NCI-H1436 treated with DMSO at 0.1 percent for 48 hours (cell line): ENCODE measurements at regions not wholly inside any gene's neighbourhood (a gene's known extent, or its start where the extent isn't known, plus 50 kb on each side); places are given as distances from the start of the nearest gene placed in this dataset.
A peak's percentile ranks its signal among the peaks of the same experiment; 100 is the strongest.

Experiments
- DNase-seq: peaks from one replicate; lab custom pipeline; 2025; lab: John Stamatoyannopoulos, UW

DNA sequence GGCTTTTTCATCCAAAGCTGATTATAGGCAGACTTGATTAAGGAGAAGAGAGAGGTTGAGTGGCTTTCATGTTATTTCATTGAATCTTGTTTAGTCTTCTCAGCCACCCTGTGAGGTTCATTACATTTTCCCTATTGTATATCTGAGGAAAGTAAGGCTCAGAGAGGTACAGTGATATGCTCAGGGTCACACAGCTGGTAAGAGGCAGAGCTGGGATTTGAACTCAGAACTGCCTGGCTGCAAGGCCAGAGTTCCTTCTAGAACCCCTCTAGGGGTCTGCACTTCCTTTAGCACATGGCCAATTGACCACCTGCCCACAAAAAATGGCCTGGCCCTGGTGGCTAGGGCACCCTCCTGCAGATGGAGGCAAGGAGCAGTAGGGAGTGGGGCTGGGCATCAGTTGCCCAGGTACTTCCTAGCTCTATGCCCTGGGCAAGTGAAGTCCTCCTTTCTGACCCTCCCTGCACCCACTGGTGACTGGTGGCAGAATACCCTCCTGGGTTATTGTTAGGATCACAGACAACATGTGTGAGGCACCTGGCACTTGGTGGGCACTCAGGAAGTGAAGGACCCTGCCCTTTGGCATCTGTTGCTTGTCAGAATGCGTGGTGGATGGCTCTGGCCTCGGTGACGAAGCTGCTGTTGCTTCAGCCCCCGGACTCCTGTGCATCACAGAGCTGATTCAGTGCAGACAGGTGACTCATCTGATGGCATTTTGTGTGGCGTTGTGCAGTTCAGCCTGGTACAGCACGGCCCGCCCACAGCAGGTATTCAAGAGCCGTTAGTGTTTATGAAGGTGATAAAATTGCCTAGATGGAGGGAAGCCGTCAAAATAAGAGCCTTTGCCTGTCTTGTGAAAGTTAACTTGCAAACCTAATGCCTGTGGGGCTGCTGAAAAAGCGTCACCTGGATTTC is 115.8 kb downstream of the SLC25A47 start:
- no peak for DNase-seq

DNA sequence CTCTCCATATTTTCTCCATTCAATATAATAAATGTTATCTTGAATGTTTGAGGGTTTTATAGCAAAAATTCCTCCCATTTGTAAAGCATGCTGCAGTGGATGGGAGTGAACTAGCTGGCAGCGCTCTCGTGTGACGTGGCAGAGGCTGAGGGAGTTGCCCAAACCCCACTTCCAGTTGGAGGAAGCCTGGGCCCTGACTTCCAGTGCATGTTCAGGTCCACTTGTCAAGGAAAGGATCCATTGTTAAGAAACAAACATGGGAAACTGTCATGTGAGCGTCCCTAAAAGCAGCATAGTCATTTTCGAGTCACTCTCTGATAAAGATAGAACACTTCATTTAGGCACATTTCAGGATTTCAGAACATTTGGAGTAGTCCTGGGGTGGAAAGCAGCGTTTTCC is 116.6 kb downstream of the SLC25A47 start:
- DNase-seq: no peak

DNA sequence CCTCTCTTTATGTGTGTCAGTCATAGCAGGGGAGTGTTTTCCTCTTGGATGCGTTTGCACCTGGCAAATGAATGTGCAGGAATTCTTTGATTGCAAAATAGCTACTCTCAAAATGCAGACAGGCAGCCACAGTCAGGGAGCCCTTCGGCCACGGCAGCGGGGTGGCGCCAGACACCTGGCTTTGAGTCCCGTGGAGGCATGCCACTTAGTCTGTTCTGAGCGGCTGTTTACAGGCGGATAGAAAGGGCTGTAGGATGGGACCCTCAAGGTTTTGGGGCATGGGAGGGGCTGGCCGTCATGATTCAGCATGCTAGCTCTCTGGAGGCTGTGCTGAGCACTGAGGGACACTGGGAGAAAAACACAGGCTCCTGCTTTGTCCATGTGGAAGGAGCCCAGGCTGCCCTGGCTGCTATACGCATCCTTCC is 117.1 kb downstream of the SLC25A47 start:
- peak; percentile 69 for DNase-seq

DNA sequence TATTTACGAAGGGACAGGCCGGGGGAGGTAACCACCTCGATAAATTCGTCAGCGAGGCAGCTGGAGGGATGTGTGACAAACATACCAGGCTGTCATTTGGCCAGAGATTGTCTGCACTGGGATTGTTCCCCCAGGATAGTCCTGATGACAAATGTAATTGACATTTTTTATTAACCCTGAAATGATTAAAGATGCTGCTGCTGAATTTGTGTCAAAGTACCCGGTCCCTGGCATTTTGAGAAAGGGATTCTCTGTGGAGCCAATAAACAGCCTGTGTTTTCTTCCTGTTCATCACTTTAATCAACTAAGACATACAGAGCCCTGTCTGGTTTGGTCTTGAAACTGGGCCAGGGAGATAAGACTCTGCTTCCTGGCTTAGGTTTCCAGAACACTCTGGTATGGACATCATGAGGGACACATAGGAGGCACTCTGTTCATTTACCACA is 117.6 kb downstream of the SLC25A47 start:
- no peak for DNase-seq

DNA sequence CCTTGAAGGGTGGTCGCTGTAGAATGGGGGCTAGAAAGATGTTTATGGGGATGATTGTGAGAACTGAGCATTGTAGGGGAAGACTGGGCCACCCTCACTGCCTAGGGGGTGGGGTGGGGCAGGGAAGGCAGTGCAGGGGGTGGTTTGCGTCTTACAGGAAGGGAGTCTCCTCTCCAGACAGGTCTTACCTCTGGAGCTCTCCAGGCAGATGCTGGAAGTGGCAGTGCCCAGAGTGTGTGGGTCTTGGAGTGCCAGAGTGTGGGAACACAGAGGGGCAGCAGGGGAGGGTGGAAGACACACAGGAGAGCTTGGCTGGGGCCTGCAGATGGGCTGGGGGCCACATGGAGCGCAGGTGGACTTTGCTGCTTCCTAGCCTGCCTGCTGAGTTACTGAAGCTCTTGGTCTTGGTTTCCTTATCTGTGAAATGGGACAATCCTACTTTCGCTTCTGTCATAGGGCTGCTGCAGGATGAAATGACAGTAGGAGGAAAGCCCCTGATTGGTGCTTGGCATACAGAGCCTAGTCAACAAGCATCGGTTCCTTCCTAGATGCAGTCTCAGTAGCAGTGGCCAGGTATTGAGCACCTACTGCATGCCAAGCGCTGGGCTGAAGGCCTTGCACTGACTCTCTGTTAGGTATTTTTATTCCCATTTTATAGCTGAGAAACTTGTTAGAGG is 118.3 kb downstream of the SLC25A47 start:
- DNase-seq: no peak

DNA sequence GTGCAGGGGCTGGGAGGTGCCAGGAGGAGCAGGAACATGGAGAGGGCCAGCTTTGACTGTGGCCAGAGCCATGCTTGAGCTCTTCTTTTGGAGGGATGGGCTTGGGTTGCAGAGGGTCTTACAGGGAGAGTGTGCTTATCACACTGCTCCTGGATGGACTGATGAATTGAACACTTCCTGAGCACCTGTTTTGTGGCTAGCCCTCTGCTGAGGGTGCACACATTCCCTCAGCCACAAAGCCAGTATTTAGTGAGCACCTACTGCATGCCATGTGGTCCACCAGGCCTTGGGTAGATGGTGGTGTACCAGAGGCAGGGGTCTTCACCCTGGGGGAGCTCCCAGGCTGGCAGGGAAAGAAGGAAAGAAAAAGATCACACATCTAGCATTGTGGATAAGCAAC is 118.9 kb downstream of the SLC25A47 start:
- no peak for DNase-seq

DNA sequence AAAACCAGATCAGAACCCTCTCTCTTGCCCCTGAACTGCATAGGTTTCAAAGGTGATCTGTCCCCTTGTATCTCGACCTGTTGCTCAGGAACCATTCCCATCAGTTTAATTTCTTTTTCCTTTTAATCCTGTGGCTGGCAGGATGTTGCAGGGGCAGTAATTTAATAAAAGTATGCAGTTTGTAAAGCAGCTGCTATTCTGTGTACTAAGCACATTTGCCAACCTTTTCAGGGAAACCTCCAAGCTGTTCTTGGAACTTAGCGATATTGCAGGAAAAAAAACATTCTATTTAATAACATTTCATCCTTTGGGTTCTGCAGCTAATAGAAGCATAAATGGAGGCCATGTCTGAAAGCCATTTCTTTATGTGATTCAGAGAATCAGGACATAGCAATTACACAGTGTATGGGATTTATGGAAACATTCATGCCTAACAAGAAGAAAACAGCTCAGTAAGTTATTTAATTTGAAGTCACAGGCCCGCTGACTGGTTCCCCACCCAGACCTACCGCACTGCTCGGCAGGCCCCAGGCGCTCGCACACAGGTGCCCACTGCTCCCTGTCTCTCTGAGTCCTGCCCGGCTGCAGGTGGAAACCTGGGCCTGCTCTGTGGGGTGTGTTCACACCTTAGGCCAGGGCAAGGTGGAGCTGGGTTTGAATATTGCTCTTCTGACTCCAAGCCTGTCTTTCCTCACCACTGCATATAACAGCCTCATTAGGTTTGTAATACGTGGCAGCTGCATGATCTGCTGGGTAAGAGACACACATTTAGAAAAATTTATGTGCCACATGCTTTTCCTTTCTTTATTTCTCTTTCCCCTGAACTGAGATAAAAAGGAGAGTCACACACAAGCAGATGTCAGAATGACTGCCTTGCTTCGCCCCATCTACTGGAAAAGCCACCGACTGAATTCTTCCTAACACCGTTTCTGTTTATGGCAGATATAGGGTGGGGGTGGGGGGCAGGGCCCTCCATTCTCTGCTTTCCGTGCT is 119.7 kb downstream of the SLC25A47 start:
- DNase-seq: no peak

DNA sequence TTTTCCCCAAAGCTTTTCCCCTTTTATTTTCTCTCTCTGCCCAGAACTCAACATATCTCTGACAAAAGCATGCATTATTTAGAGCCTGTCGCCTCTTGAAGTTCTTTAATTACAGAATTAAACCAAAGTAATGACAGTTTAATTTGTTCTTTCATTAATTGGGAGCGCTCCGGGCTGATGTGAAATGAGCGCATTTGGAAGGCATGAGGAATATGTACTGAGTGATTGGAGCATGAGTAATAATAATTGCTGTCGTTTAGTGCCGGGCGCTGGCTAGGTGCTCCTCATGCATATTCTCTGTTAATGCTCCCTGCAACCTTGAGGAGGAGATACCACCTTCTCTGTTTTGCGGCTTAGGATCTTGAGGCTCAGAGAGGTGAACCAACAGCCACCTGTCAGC is 120.5 kb downstream of the SLC25A47 start:
- DNase-seq: peak; percentile 46

DNA sequence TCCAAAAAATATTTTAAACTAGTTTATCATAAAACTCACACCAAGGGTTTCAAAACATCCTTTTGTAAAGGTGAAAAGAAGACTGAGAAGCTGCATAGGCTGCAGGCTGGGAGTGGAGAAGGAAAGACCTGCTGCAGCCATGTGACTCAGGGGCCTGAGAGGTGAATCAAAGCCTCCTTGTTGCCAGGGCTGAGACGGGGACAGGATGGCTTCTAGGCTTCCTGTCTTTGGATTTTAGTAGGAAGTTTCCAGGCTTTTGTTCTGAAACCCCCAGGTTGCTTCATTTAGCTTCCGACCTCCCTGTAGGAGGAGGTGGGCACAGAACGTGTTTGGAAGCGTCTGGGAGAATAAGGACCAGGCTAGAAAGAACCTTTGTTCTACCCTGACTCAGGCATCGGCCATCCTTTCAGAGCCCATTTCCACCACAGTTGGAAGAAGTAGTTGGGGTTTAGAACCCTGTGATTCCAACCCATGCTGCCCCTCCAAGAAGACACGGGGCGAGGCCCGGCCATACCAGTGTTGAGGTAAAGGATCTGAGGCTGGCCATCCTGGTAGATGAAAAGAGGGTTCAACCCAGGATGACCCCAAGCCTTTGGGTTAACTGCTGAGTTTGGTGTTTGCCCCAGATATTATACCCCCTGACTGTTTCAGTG is 122.4 kb downstream of the SLC25A47 start:
- no peak for DNase-seq

DNA sequence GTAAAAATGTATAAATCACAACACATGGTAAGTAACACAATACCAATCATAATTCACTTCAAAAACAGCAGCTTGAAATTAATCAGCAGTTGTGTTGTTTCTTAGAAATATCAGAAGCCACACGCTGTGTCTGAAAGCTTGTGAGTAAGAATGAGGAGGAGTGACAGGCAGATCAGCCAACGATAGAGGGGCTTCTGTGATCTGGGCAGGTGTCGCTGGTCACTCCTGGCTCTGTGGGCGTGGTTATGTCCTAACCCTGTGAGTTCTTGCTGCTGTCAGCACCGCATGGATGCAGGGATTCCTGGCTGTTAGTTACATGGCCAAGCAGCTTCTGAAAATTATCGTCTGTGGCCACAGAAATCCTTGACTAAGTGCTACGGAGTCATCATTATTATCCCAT is 123.4 kb downstream of the SLC25A47 start:
- DNase-seq: no peak

DNA sequence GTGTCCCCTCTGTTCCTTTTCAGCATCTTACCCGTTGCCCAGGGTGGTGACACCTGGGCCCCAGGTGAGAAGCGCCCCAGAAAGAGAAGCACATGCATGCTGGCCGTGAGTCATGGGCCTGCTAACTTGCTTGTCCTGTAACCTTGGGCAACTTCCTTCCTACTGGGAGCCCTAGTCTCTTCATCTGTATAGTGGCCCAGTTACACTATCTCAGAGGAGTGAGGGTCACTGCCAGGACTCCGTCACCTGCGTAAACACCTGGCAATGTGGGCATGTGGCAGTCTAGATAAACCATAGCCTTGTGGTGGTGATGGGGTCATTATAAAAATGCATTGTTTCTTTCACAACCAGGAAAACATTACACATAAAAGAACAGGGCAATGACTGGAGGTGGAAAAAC is 125.2 kb downstream of the SLC25A47 start:
- DNase-seq: no peak

DNA sequence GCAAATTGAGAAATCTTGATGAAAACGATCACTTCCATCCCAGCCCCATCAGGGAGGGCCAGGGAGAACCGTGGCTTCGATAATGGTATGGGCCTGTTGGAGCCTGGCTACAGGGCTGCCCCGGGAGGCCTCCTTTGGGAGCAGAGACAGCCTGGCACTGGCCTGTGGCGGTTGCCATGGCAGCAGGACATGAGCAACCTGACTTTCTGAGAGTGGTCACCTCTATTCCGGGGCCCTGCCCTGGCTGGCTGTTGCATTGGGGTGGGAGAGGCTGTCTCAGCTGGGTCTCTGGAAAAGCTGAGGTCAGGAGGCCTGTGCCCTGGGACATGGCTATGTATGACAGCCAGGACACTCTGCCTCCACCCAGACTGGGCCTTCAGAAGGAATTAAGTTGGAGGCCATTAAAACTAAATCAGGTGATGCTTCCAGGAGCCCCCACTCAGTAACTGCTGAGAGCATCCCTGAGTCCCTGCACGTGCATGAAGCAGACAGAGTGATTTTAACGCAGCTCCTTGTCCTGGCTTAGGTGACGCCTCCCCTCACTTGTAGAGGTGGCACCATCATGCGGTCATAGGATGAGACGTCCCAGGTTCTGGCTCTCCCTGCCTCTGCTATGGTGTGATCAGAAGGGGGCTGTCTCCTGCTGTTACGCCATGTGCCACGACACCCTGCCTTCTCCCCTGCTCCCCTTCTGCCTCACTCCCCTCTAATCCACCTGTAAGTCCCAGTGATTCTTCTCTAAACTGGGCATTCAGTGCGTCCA is 126.3 kb downstream of the SLC25A47 start:
- DNase-seq: no peak

DNA sequence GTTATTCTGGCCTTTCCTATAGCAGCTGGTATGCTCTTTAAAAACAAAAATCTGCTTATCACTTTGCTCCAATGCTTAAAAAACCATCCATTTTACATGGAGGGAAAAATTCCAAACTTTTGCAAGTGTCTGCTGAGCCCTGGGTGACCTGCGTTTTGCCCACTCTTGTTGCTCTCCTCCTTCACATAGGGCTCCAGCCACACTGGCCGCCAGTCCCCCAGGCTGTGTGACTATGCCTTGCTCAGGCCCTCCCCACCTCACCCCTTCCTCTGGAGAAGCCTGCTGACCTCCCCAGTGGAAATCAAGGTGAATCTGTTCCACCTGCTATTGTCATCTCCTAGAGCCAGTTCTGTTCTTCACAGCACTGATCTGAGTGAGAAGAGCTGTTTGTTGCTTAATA is 126.9 kb downstream of the SLC25A47 start:
- DNase-seq: no peak

DNA sequence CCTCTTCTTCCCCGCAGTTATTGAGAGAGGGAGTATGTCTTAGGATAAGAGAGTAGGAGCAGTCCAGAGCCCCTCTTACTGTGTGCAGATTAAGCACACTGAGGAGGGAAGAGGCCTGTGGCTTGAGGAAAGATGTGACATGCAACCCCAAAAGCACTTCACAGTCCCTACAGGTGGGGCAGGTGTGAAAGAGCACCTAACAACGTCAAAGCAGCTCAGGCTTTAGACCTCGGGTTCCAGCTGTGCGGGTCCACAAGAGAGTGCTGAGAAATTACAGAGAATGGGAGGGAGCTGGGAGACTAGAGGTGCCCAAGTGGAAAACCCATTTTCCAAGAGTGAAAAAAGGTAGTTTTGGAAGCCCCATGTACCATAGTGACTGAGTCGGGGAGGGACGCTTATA is 127.6 kb downstream of the SLC25A47 start:
- no peak for DNase-seq

DNA sequence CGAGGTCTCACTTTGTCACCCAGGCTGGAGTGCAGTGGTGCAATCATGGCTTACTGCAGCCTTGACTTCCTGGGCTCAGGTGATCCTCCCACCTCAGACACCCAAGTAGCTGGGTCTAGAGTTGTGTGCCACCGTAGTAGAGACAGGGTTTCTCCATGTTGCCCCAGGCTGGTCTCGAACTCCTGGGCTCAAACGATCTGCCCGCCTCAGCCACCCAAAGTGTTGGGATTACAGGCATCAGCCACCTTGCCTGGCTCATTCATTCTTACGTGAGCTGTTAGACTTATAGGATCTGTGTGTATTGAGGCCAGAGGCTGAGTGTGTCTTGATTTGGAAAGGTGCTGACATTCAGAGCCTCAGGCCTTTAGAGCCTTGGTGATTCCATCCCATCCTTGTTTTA is 128.1 kb downstream of the SLC25A47 start:
- DNase-seq: no peak

DNA sequence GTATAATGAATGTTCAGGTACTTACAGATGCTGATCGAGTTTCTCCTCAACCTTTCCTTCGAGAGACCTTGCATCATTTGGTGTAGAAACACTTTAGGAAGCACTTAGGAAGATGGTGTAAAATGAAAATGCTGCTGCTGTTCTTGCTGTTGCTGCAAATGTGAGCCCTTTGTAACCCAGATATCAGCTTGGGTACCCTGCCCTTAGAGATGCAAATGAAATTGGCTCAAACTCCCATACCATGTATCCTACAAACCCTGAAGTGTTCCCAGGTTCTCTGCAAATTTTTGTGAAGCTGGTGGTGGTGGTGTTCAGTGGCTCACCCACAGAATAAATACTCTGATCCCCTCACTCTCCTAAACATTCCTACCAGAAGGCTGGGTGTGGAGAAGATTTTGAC is 130.8 kb downstream of the SLC25A47 start:
- no peak for DNase-seq

DNA sequence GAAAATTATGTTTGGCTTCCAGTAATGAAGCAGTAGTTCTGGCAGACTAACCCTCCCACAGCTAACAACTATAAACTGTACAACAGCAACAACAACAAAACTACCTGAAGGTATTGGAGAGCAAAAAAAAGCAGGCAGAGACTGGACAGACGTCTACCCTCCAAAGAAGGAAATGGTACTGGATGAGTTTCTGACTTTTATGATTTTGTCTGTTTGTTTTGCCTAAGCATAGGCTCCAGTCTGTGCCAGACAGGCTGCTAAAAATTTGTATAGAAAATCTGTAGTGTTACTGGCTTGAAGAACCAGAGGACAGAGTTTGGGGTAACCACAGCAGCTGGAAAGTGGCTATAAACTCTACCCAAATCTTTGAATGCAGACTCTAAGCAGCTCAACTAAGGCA is 131.3 kb downstream of the SLC25A47 start:
- DNase-seq: no peak

DNA sequence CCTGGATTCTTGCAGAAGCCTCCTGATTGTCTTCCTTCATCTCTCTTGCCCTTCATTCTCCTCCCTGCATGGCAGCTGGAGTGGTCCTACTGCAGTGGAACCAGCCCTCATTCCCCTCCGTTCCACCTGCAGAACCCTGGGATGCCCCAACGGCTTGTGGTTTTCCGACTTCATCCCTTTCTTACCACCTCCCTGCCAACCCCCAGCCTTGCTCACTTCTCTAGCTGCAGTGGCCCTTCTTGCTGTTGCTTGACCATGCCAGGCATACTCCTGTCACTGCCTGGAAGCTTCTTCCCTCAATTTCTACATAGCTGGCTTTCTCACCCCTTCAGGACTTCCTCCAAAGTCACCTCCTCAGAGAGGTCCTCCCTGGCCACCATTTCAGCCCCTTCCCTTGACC is 123.3 kb downstream of the BEGAIN start:
- no peak for DNase-seq

DNA sequence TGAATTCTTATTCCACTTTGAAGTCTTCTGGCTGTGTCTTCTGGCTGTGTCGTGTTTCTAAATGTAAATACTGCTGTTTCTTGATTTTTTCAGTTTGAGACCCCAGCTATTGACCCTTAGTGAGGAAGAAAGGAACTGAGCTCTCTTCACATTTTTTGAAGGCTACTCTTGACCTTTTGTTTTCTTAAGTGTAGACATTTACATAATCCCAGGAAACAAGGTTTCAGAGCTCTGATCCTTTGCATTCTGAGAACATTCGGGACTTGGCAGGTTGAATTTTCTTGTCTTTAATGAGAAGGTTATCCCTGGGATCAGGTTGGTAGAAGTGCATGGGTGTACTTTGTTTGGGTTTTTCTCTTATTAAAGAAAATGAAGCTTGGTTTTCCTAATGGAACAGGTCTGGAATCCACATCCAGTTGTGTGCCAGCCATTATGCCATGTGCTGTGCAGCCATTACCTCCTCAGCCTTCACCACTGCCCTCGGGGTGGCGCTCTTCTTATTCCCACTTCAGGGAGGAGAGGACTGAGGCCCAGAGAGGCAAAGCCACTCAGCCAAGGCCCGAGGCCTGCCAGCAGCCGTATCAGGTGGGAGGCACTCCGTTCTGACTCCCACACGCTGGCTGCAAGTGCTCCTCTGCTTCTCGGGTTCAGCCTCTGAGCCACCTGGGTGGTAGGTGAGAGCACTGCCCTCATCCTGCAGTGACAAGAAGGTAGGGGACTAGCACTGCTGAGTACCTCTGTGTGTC is 120.9 kb downstream of the BEGAIN start:
- no peak for DNase-seq
